Breast epithelium (tissue), 3 donors: ENCODE measurements at regions not wholly inside any gene's neighbourhood (a gene's known extent, or its start where the extent isn't known, plus 50 kb on each side); places are given as distances from the start of the nearest gene placed in this dataset.
"Not testable (repeated sequence)": the region's sequence is repeated elsewhere in the genome, so short reads cannot be mapped to it uniquely, and the experiment has no call there.

Source experiments
- CTCF ChIP-seq, 3 donors: fragments of 450-650 bp; IDR thresholded peaks; one replicate each; pipeline ENCODE4 v1.5.1; 2016 to 2017; ENCODE audit warnings: antibody characterized with exemption in 3 of 3, mild to moderate bottlenecking in 3 of 3, moderate library complexity in 3 of 3
- POLR2A ChIP-seq: fragments of 450-650 bp; IDR thresholded peaks from one replicate; pipeline ENCODE4 v1.6.1; 2016; ENCODE audit warnings: antibody characterized with exemption, mild to moderate bottlenecking, moderate library complexity
- POLR2AphosphoS5 ChIP-seq, 3 donors: sonication (generic); formaldehyde crosslinking; IDR thresholded peaks; one replicate each; pipeline ENCODE4 v1.6.1; 2017; ENCODE audit warnings: antibody characterized with exemption in 3 of 3

GRCh38 chr4:167858127-167858526, 234.2 kb upstream of the ANXA10 start:
- TF ChIP-seq POLR2A; POLR2AphosphoS5 (IDR thresholded peaks at IDR 0.05); CTCF (IDR thresholded peaks at IDR 0.05): not testable (repeated sequence)
